DMS79 (cell line): ENCODE measurements at regions not wholly inside any gene's neighbourhood (a gene's known extent, or its start where the extent isn't known, plus 50 kb on each side); places are given as distances from the start of the nearest gene placed in this dataset.

Experiments
- DNase-seq: peaks from one replicate; lab custom pipeline; 2025; lab: John Stamatoyannopoulos, UW

GRCh38 chr9:79989079-79989478 is 417.3 kb downstream of the TLE4 start:
- DNase-seq, result no peak

DNA sequence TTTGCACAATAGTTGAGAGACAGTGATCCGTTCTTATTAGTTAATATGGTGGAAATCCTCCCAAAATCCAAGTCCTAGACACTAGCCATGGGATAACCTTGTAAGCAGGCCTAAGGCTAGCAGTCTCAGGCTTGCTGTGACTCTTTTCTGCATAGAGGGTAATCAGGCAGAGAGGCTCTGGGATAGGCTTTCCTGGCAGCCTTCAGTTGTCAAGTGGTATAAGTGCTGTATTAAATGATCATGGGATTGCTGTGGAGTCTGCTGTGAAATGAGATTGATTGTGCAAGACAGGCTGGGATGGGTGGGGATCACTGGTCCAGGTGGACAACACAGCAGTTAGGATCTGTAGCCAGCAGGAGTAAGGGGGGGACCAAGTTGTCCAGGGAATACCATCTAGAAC is 416.4 kb downstream of the TLE4 start:
- DNase-seq, result no peak

- no peak for DNase-seq
Measured at GRCh38 chr9:79986437-79986836, 414.7 kb downstream of the TLE4 start.

GRCh38 chr9:79985772-79986171 is 414.0 kb downstream of the TLE4 start:
- no peak for DNase-seq

- DNase-seq, result no peak
Measured at GRCh38 chr9:79985264-79985663, 413.5 kb downstream of the TLE4 start.

- DNase-seq, result no peak
Measured at GRCh38 chr9:79984429-79985067, 412.8 kb downstream of the TLE4 start.

DNA sequence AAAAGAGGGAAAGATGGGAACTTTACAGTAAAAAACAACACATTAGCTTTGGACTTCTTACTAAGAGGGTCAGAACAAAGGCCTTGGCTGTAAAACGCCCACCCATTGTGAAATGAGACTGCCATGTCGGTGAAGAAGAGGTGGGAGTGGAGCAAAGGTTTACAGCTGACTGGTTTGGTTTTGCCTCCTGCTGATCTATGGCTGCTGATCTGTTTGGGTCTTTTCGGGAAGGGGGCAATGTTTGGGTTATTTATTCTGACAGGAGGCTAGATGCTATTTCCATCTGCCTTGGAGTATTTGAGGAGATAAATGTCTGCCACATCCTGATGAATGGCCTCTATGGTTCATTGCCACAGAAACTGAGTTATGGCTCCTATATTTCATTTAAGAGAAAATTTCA is 408.7 kb downstream of the TLE4 start:
- no peak for DNase-seq

DNA sequence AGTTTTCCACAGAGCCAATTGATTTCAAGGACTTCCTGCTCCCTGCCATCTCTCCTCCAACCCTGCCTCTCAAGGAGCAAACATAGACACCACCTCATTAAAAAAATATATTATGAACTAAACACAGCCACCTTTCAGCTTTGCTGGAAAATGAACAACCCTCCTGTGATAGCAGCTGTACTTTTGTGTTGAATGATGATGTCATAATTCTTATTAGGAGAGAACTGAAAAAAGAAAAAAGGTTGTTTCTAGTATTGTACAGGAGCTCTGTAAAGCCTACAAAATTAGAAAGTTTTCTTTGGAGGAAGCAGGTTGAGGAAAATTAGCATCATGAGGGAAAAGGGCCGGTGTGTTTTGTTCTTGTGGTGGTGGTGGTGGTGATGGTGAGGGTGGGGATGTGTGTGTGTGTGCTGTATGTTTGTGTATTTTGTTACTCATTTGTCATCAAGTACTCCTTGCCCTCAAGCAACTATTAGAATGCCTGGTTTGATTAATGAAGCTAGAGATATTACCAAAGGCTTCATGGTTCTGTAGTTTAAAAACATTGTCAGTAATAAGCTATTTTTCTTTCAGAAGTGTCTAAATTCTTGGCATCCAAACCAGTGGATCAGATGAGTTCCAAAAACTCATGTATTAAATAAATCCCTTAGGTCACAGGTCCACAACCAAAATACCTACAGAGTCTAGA is 405.9 kb downstream of the TLE4 start:
- no peak for DNase-seq

- DNase-seq, result no peak
Measured at GRCh38 chr9:79977074-79977435, 405.3 kb downstream of the TLE4 start.

GRCh38 chr9:79976257-79977073 is 404.7 kb downstream of the TLE4 start:
- DNase-seq, result peak; percentile 31

DNA sequence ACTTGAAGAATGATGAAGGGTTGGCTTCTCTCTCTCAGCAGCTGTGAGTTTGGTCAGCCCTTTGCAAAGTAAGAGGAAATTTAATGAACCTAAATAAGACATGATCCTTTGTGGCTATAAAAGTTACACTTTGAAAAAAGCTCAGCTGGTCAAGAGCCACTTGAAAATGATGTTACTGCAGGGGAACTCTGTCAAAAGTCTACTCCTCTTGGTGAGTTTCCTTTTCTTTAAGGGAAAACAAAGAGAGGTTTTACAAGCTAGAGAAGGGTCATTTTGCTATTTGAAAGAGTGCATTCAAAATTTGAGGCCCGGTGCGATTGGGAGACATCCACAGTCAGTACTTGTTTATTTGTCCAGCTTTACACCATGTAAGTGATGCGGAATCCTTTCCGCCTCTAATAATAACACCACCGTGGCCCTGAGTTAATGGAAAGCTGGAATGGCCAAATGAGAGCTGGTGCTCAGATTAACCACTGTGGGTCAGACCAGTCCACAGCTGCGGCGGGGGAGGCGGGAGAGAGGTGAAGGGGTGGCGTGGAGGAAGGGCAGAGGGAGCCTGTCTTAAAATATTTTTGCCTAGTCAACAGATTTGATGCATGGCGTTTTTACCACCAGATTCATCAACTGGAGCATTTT is 404.0 kb downstream of the TLE4 start:
- DNase-seq, result no peak

- DNase-seq, result no peak
Measured at GRCh38 chr9:79974806-79975422, 403.1 kb downstream of the TLE4 start.

- no peak for DNase-seq
Measured at GRCh38 chr9:79973627-79974026, 401.9 kb downstream of the TLE4 start.

- DNase-seq, result no peak
Measured at GRCh38 chr9:79970146-79970425, 398.3 kb downstream of the TLE4 start.

GRCh38 chr9:79969393-79970145 is 397.8 kb downstream of the TLE4 start:
- DNase-seq, result peak; percentile 28

- DNase-seq, result no peak
Measured at GRCh38 chr9:79968533-79968932, 396.8 kb downstream of the TLE4 start.

DNA sequence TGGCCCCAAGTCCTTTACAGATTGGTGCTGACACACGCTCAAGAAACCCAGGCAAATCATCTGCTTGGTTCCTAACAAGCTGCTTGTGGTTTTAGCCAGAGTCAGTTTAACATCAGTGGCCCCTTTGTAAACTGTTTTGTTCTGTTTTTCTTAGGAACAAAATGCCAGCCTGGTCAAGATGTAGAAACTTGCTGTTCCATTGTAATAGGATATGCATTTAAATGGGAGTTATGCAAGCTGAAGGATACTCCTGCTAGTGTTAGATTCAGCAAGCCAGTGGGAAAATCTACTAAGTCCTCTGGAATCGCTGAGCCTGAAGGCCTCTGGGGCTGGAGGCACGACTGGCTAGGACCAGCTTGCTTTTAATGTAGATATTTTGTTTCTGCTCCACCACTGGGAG is 391.1 kb downstream of the TLE4 start:
- no peak for DNase-seq

- DNase-seq, result no peak
Measured at GRCh38 chr9:79962150-79962549, 390.4 kb downstream of the TLE4 start.

DNA sequence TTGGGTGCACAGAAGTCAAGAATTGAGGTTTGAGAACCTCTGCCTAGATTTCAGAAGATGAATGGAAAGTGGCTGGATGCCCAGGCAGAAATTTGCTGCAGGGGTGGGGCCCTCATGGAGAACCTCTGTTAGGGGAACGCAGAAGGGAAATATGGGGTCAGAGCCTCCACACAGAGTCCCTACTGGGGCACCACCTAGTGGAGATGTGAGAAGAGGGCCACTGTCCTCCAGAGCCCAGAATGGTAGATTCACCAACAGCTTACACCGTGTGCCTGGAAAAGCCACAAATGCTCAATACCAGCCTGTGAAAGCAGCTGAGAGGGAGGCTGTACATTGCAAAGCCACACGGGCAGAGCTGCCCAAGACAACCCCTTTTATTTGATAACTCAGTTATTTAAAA is 383.5 kb downstream of the TLE4 start:
- no peak for DNase-seq

GRCh38 chr9:79953908-79954307 is 382.1 kb downstream of the TLE4 start:
- no peak for DNase-seq

DNA sequence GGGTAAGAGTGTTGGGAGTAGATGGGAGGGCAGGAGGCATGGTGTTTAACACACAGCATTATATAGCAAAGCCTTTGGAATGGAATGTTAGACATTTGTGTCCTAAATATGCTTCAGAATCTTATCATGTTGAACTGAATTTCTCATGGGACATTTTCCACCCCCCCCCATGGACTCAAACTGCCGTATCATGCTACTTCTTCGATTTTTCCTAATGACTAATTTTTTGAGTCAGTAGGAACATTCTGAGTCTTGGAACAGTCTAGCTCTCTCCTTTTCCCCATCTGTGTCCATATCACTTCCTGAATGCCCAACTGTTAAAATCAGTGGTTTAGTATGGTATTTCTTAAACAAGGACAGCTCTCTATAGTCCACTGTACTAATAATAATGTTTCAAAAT is 380.6 kb downstream of the TLE4 start:
- no peak for DNase-seq

DNA sequence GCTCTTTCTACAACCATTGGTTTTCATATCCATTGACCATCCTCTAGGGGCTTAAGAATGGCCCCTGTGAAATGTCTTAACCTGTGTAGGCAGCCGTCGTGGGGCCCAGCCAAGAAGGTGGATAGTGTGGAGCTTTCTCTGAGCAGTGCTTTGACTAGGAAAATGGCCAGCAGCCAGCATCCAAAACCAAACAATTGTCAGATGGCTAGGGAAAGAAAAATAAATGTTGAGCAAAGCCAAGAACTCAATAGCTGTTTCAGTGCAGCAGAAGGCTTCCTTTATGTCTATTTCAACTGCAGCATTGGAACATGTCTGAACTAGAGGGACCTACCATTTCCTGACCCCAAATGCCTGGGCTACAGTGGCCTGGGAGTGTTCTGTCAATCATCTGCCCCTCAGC is 374.9 kb downstream of the TLE4 start:
- no peak for DNase-seq
